ENCODE measurements at regions not wholly inside any gene's neighbourhood (a gene's known extent, or its start where the extent isn't known, plus 50 kb on each side); places are given as distances from the start of the nearest gene placed in this dataset.
"Not testable (repeated sequence)": the region's sequence is repeated elsewhere in the genome, so short reads cannot be mapped to it uniquely, and the experiment has no call there.

- DNase-seq, result no peak
Observed at GRCh38 chr9:30506749-30507148, 1877.7 kb upstream of the ACO1 start.

- DNase-seq, result no peak
Observed at GRCh38 chr9:30507166-30507565, 1877.3 kb upstream of the ACO1 start.

DNA sequence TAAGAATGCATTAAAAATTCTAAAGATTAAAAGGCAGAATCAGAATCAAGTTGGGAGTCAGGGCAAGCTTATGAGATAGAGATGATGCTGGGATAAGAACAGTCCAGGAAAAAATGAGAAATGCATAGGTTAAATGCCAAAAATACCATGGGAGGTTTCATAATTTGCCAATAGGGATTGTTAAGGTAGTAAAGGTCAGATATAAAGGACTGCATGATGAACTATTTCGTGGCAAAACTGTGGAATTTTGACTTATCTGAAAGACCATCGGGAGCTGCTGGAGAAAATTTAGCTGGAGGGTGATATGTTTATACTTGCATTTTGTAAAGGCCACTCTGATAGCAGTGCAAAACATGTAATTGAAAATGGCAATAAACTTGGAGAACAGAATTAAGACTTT, 1872.8 kb upstream of the ACO1 start:
- DNase-seq, result no peak

GRCh38 chr9:30519166-30519565, 1865.3 kb upstream of the ACO1 start:
- DNase-seq, result peak; percentile 39

DNA sequence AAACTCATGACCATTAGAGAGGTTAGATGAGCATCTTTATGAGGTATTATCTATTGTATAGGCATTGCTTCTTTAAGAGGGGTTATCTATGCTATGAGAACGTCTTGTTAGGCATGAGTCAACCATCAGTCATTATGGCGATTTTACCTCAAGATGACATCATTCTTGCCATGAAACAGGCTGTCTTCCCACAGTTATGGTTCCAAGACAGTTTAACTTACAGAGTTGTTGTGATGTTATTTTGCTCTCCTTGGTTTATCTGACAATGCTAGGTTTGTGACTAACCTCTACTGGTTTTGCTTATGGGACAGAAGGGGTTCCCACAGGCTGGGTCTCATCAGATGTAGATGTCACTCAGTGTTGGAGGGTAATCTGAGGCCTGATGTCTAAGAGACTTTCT, 1864.7 kb upstream of the ACO1 start:
- no peak for DNase-seq

- peak; percentile 49 for DNase-seq
Observed at GRCh38 chr9:30522061-30522460, 1862.4 kb upstream of the ACO1 start.

DNA sequence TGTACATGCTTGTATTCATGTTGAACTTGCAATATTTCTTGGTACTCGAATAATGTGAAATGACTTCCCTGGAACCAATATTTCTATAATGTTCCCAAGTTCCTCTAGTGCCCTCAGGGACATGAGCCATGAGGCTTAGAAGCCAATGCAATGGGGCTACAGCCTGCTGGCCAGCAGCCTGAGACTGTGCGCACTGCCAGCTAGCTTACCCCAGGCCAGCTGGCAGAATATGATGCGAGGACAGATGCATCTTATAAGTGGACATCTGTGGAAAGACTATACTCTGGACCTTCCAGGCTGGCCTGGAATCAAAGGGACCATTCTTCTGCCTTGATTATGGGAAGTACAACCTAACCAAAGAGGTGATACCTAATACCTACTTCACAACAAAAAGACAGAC, 1862.0 kb upstream of the ACO1 start:
- DNase-seq, result peak; percentile 77

DNA sequence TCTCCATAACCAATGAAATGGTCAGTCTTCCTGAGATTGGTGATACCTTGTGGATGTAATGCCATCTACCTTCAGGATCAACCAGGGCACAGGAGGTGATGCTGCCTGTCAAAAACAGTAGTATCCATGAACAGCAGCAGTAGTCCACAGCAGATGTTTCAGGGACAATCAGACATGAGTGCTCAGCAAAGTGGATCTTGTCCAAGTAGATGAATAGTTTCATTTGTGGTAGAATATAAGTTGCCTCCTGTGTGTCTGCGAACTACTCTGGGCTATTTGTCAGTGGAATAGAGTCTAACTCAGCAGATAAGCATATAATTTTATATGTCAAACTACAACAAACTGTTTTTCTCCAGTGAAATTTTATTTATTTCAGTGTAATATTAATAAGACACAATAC, 1860.1 kb upstream of the ACO1 start:
- no peak for DNase-seq

GRCh38 chr9:30534455-30534854, 1850.0 kb upstream of the ACO1 start:
- DNase-seq, result no peak

GRCh38 chr9:30534896-30535295, 1849.5 kb upstream of the ACO1 start:
- no peak for DNase-seq

DNA sequence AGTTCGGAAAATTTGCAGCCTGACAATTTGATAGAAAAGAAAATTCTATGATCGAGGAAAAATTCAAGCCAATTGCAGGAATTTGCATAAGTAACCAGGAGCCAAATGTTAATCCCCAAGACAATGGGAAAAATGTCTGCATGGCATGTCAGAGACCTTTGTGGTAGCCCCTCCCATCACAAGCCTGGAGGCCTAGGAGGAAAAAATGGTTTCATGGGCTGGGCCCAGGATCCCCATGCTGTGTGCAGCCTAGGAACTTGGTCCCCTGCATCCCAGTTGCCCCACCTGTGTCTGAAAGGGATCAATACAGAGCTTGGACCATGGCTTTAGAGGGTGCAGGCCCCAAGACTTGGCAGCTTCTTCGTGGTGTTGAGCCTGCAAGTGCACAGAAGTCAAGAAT, 1847.9 kb upstream of the ACO1 start:
- DNase-seq, result no peak

DNA sequence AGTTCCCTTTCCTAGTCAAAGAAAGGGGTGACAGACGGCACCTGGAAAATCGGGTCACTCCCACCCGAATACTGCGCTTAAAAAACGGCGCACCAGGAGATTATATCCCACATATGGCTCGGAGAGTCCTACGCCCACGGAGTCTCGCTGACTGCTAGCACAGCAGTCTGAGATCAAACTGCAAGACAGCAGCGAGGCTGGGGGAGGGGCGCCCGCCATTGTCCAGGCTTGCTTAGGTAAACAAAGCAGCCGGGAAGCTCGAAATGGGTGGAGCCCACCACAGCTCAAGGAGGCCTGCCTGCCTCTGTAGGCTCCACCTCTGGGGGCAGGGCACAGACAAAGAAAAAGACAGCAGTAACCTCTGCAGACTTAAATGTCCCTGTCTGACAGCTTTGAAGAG, 1844.7 kb upstream of the ACO1 start:
- not testable (repeated sequence) for DNase-seq

DNA sequence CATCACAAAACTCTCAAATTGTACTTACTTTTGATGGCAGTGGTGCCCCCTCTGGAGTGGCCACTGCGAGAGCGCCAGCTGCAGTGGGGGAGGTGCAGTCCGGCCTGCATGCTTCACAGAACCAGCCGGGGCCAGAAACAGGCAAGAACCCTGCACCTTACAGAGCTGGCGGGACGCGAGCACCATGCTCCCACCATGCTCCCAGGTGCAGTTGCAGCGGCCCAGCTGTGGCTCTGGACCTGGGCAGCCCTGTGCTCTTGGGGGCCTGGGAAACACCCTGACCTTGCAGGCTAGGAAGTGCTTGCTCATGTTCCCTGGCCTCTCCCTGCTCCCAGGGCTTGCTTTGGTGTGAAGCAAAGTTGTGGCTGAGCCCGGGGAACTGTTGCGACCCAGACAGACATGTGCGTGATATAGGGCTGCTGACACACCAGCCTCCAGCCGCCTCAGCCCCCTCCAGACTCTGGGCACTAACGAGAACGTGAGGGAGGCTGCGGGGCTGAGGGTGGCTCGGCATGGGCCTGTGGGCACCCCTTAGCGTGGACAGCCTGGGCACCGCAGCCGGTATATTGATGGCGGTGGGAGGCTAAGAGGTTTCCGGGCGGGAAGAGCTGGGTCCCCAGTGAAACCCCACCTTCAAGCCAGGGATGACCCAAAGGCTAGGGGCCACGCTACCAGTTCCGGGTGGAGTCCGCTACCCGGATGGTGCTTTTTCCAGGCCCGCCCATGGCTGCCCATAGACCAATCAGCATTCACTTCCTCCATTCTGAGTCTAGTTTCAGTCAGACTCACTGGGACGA, 1809.9 kb upstream of the ACO1 start:
- no peak for DNase-seq

- no peak for DNase-seq
Observed at GRCh38 chr9:30575218-30575617, 1809.2 kb upstream of the ACO1 start.

- no peak for DNase-seq
Observed at GRCh38 chr9:30575691-30576090, 1808.8 kb upstream of the ACO1 start.

DNA sequence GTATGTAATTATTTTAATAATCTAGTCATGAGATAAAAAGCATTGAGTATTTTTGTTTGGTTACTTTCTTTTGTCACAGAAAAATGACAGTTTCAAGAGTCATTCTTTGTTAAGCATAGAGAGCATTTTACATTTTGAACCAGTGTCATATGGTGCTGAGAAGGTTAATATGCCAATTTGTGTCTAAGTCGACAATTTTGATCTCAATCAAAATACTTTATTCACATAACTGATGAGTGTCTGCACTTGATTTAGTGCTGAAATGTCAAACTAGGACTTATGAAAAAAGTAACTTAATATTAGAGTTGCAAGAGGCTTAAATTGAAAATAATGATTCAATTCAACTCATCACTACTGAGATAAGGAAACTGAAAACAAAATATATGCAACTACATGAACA, 1804.6 kb upstream of the ACO1 start:
- no peak for DNase-seq

GRCh38 chr9:30582240-30582639, 1802.2 kb upstream of the ACO1 start:
- no peak for DNase-seq

- DNase-seq, result no peak
Observed at GRCh38 chr9:30584559-30584958, 1799.9 kb upstream of the ACO1 start.

DNA sequence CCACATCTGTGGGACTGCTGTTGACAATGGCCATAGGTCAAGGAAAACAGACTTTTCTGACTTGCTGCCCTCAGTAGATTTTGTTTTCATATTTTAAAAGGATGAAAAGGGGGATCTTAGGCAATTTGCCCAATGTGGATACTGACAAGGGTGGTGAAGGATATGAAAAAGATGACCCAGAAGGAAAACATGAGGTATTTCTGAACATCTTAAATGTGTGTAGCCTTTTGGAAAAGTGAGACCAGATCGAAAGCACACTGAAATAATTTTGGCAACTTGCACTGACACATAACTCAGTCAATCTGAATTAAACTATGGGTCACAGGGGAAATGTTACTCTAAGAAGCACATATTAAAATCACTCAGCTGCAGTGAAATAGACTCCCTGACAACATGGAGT, 1793.0 kb upstream of the ACO1 start:
- DNase-seq, result no peak

- DNase-seq, result no peak
Observed at GRCh38 chr9:30597608-30598007, 1786.8 kb upstream of the ACO1 start.

GRCh38 chr9:30605936-30606335, 1778.5 kb upstream of the ACO1 start:
- DNase-seq, result no peak

GRCh38 chr9:30609713-30610112, 1774.7 kb upstream of the ACO1 start:
- DNase-seq, result no peak

- not testable (repeated sequence) for DNase-seq
Observed at GRCh38 chr9:30616782-30617181, 1767.7 kb upstream of the ACO1 start.

DNA sequence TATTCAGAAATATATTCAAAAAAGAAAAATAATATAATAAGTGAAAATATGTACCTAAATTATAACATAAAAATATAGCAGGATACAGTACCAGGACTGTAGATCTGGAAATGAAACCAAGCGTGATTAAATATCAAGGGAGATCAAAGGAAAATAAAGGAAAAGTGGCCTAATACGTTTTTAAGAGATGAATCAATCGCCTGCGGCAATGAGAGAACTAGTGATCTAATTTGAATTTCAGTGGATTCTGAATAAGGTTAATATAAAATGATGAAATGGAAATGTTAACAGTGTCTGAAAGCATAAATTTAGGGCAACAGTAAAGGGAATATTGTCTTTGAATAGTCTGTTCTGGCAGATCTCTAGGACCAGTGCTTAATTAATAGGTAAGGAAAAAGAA, 1761.9 kb upstream of the ACO1 start:
- no peak for DNase-seq

- DNase-seq, result no peak
Observed at GRCh38 chr9:30628915-30629567, 1755.4 kb upstream of the ACO1 start.

Measured in NCI-H446 treated with DMSO at 0.1 percent for 48 hours (cell line).